ENCODE measurements at regions not wholly inside any gene's neighbourhood (a gene's known extent, or its start where the extent isn't known, plus 50 kb on each side); places are given as distances from the start of the nearest gene placed in this dataset.

DNA sequence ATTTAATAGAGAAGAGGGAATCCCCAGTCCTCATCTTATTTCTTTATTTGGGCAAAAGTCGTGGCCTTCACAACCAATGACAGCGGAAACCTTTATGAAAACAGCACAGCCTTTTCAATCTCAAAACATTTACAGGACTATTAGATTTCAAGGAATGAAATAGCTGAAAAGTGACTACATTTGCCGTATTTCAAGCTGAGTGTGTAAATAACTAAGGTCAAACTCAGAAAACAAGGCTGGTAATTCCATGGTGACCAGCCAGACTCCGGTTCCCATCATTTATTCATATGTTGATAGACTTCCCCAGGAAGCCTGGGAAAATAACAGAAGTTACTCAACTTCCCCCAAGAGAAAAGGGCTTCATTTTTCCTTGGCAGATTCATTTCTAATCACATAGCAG, 457.3 kb upstream of the NFE2L3 start:
- TF ChIP-seq, protein P1, sequence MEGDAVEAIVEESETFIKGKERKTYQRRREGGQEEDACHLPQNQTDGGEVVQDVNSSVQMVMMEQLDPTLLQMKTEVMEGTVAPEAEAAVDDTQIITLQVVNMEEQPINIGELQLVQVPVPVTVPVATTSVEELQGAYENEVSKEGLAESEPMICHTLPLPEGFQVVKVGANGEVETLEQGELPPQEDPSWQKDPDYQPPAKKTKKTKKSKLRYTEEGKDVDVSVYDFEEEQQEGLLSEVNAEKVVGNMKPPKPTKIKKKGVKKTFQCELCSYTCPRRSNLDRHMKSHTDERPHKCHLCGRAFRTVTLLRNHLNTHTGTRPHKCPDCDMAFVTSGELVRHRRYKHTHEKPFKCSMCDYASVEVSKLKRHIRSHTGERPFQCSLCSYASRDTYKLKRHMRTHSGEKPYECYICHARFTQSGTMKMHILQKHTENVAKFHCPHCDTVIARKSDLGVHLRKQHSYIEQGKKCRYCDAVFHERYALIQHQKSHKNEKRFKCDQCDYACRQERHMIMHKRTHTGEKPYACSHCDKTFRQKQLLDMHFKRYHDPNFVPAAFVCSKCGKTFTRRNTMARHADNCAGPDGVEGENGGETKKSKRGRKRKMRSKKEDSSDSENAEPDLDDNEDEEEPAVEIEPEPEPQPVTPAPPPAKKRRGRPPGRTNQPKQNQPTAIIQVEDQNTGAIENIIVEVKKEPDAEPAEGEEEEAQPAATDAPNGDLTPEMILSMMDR (IDR thresholded peaks at IDR 0.05; ENCODE audit: low read depth, low read length) = no peak
- no peak for TF ChIP-seq EZH2phosphoT487 (IDR thresholded peaks at IDR 0.05; ENCODE audit: low read depth)

All from OCI-LY3 (cell line).